ENCODE measurements at regions not wholly inside any gene's neighbourhood (a gene's known extent, or its start where the extent isn't known, plus 50 kb on each side); places are given as distances from the start of the nearest gene placed in this dataset.

DNA sequence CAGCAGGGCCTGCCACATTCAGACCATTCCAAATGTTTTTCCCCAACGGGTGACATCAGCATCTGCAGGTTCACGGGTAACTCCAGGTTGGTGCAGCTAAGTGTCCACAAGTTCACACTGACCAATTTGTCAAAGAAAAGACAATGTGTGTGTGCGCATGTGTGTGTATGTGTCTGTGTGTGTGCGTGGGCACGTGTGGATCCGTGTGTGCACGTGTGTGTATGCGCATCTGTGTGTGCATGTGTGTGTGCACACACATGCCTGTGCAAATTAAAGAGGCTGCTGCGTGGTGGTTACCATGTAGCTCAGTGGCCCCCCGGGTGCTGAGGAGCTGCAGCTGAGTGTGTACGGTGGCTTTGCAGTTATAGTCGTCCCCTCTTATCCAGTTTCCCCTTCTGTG is 187.4 kb downstream of the TMEM18 start:
- H3K4me3 ChIP-seq, result no peak overlapping the region
- no peak overlapping the region for H3K27ac ChIP-seq
- TF ChIP-seq, protein P1, sequence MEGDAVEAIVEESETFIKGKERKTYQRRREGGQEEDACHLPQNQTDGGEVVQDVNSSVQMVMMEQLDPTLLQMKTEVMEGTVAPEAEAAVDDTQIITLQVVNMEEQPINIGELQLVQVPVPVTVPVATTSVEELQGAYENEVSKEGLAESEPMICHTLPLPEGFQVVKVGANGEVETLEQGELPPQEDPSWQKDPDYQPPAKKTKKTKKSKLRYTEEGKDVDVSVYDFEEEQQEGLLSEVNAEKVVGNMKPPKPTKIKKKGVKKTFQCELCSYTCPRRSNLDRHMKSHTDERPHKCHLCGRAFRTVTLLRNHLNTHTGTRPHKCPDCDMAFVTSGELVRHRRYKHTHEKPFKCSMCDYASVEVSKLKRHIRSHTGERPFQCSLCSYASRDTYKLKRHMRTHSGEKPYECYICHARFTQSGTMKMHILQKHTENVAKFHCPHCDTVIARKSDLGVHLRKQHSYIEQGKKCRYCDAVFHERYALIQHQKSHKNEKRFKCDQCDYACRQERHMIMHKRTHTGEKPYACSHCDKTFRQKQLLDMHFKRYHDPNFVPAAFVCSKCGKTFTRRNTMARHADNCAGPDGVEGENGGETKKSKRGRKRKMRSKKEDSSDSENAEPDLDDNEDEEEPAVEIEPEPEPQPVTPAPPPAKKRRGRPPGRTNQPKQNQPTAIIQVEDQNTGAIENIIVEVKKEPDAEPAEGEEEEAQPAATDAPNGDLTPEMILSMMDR (IDR thresholded peaks at IDR 0.05), result no peak
- no peak for TF ChIP-seq POLR2A (IDR thresholded peaks at IDR 0.05)
- no peaks in the 10 kb centered on the region for H3K9me3 ChIP-seq (replicated peaks in 1 of 3)
- H3K4me1 ChIP-seq (replicated peaks in 1 of 2), result no peaks in the 10 kb centered on the region
- intact Hi-C loops (cut with DNase I), result no loop called here
- no peak for DNase-seq
- no peaks in the 10 kb centered on the region for H3K27me3 ChIP-seq
- H3K36me3 ChIP-seq (replicated peaks in 1 of 2), result no peaks in the 10 kb centered on the region
- WGBS, 4 donors, result 84 to 89% (median 84%) methylated on average over 11 to 12 of the region's 12 CpGs

DNA sequence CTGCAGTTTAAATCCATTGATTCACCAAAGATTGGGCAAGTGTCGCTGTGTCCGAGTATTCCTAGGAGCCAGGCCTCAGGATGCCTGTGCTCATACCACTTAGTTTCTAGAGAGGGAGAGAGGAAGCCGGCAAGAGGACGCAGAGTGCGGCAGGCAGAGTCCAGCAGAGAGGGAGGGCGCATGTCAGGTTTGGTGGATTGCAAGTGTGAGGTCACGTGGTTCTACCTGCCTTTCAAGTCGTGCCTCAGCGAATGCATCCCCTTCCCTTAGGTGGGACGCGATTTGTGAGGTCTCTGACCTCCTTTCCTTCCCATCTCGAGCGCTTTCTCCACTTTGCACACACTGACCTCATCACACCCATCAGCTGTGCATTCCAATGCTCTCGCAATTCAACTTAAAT is 188.1 kb downstream of the TMEM18 start:
- no peak for DNase-seq
- no peak overlapping the region for H3K4me3 ChIP-seq
- no peak for TF ChIP-seq POLR2A (IDR thresholded peaks at IDR 0.05)
- TF ChIP-seq, protein P1 (IDR thresholded peaks at IDR 0.05), result no peak
- no peaks in the 10 kb centered on the region for H3K36me3 ChIP-seq (replicated peaks in 1 of 2)
- H3K27ac ChIP-seq, result no peak overlapping the region
- 72 to 85% (median 81%) methylated on average over 14 of the region's 14 CpGs for WGBS, 4 donors
- H3K27me3 ChIP-seq, result no peaks in the 10 kb centered on the region
- no peaks in the 10 kb centered on the region for H3K4me1 ChIP-seq (replicated peaks in 1 of 2)
- intact Hi-C loops (cut with DNase I), result no loop called here
- no peaks in the 10 kb centered on the region for H3K9me3 ChIP-seq (replicated peaks in 1 of 3)

DNA sequence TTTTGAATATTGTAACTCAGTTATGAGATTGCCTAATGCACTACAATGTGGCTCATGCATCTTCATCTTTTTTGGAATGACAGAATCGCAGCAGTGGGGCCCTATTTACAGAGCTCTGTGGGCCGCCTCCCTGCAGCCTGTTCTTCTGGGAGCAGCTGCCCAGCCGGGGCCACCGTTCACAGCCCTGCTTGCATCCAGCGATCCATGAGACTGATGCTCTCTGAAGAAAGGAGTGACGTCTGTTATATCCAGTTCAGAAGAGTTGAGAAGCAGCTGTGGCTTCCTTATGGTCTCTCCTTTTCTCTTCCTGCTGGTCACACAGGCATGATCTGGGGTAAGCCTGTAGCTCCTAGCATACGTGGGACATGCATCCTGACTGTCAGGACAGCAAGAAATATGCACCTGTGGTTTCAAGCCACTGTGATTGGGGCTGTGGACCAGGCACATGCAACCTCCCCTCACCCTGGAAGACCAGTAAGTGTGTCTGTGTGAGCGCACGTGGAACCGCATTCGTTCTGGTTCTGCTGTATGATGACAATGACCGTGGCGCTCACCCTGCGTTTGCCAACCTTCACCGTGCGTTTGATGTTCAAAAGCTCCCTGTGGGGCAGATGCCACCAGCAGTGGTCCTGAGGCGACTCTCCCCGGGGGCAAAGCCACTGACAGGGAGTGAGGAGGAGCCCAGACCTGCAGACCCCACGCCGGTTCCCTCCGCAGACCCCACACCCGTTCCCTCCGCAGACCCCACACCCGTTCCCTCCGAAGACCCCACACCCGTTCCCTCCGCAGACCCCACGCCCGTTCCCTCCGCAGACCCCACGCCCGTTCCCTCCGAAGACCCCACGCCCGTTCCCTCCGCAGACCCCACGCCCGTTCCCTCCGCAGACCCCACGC is 189.8 kb downstream of the TMEM18 start:
- 82 to 92% (median 87%) methylated on average over 21 to 31 of the region's 40 CpGs for WGBS, 4 donors
- intact Hi-C loops (cut with DNase I), result no loop called here
- Histone ChIP-seq H3K27me3 (no peaks in the 10 kb centered on the region), H3K9me3 (replicated peaks in 1 of 3) (no peaks in the 10 kb centered on the region), H3K36me3 (replicated peaks in 1 of 2) (no peaks in the 10 kb centered on the region), H3K4me3 (no peak overlapping the region), H3K27ac (no peak overlapping the region), H3K4me1 (replicated peaks in 1 of 2) (no peaks in the 10 kb centered on the region)
- DNase-seq, result no peak
- no peak for TF ChIP-seq POLR2A (IDR thresholded peaks at IDR 0.05)
- TF ChIP-seq, protein P1 (IDR thresholded peaks at IDR 0.05), result no peak

DNA sequence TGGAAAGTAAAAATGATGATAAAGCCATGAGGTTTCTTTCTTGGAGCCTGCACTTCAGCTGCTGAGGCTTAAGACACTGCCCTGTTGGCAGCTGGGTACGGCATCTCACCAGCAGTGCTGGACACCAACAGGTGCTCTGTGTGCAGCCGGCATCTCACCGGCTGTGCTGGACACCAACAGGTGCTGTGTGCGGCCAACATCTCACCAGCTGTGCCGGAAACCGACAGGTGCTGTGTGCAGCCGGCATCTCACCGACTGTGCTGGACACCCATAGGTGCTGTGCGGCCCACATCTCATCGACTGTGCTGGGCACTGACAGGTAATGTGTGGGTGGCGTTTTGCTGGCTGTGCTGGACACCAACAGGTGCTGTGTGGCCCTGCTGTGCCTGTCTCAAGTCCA is 190.8 kb downstream of the TMEM18 start:
- Histone ChIP-seq H3K4me3 (no peak overlapping the region), H3K9me3 (replicated peaks in 1 of 3) (no peaks in the 10 kb centered on the region), H3K4me1 (replicated peaks in 1 of 2) (no peaks in the 10 kb centered on the region), H3K27me3 (no peaks in the 10 kb centered on the region), H3K27ac (no peak overlapping the region), H3K36me3 (replicated peaks in 1 of 2) (no peaks in the 10 kb centered on the region)
- no peak for TF ChIP-seq POLR2A (IDR thresholded peaks at IDR 0.05)
- TF ChIP-seq, protein P1 (IDR thresholded peaks at IDR 0.05), result no peak
- WGBS, 4 donors, result 82 to 89% (median 87%) methylated on average over 10 to 11 of the region's 11 CpGs
- intact Hi-C loops (cut with DNase I), result no loop called here
- DNase-seq, result no peak
